GM18907 (cell line): ENCODE measurements at regions not wholly inside any gene's neighbourhood (a gene's known extent, or its start where the extent isn't known, plus 50 kb on each side); places are given as distances from the start of the nearest gene placed in this dataset.

Source experiments
- ATAC-seq: cut with Tn5 transposase; IDR thresholded peaks from one replicate; pipeline ENCODE4 v1.9.1; 2021; ENCODE audit warnings: mild to moderate bottlenecking, moderate library complexity; ENCODE audit not compliant: unreplicated experiment

GRCh38 chr3:148075771-148076716, 621.7 kb upstream of the AGTR1 start:
- ATAC-seq = no peak

- no peak for ATAC-seq
Measured at GRCh38 chr3:148077318-148077923, 620.3 kb upstream of the AGTR1 start.

GRCh38 chr3:148077965-148078364, 619.7 kb upstream of the AGTR1 start:
- ATAC-seq = no peak

GRCh38 chr3:148078658-148079057, 619.0 kb upstream of the AGTR1 start:
- ATAC-seq = no peak

- no peak for ATAC-seq
Measured at GRCh38 chr3:148079370-148079769, 618.3 kb upstream of the AGTR1 start.

GRCh38 chr3:148081926-148082325, 615.8 kb upstream of the AGTR1 start:
- ATAC-seq = no peak

GRCh38 chr3:148082506-148083280, 615.0 kb upstream of the AGTR1 start:
- no peak for ATAC-seq

GRCh38 chr3:148083526-148084182, 614.0 kb upstream of the AGTR1 start:
- no peak for ATAC-seq

- peak; percentile 78 for ATAC-seq
Measured at GRCh38 chr3:148084931-148085330, 612.8 kb upstream of the AGTR1 start.

GRCh38 chr3:148087601-148088371, 609.9 kb upstream of the AGTR1 start:
- ATAC-seq = no peak

GRCh38 chr3:148089171-148089570, 608.5 kb upstream of the AGTR1 start:
- ATAC-seq = no peak

- no peak for ATAC-seq
Measured at GRCh38 chr3:148090156-148090555, 607.5 kb upstream of the AGTR1 start.

GRCh38 chr3:148092624-148093347, 604.9 kb upstream of the AGTR1 start:
- ATAC-seq = no peak

- no peak for ATAC-seq
Measured at GRCh38 chr3:148093753-148094152, 604.0 kb upstream of the AGTR1 start.

- no peak for ATAC-seq
Measured at GRCh38 chr3:148095962-148096361, 601.7 kb upstream of the AGTR1 start.

GRCh38 chr3:148100476-148100875, 597.2 kb upstream of the AGTR1 start:
- ATAC-seq = no peak

- ATAC-seq = no peak
Measured at GRCh38 chr3:148101061-148101460, 596.6 kb upstream of the AGTR1 start.

GRCh38 chr3:148102156-148102555, 595.5 kb upstream of the AGTR1 start:
- no peak for ATAC-seq

- no peak for ATAC-seq
Measured at GRCh38 chr3:148106062-148106461, 591.6 kb upstream of the AGTR1 start.

GRCh38 chr3:148126956-148127355, 570.7 kb upstream of the AGTR1 start:
- ATAC-seq = no peak
